ENCODE measurements at regions not wholly inside any gene's neighbourhood (a gene's known extent, or its start where the extent isn't known, plus 50 kb on each side); places are given as distances from the start of the nearest gene placed in this dataset.
"Not testable (repeated sequence)": the region's sequence is repeated elsewhere in the genome, so short reads cannot be mapped to it uniquely, and the experiment has no call there.

DNA sequence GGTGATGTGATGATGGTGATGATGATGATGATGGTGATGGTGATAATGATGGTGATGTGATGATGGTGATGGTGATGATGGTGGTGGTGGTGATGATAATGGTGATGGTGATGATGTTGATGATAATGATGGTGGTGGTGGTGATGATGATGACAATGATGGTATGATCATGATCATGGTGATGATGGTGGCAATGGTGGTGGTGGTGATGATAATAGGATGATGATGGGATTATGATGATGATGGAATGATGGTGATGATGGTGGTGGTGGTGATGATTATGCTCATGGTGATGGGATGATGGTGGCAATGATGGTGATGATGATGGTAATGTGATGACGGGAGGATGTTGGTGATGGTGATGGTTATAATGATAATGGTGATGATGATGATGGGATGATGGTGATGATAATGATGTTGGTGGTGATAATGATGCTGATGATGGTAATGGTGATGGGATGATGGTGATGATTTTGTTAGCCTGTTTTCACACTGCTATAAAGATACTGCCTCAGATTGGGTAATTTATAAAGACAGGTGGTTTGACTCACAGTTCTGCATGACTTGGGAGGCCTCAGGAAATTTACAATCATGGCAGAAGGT lies 314.8 kb upstream of the SFSWAP start:
- Histone ChIP-seq H3K27me3 (ENCODE audit: insufficient read depth, low read length) (no peaks in the 10 kb centered on the region), H3K4me3 (ENCODE audit: low read depth, low read length) (no peak overlapping the region), H3K4me1 (ENCODE audit: control insufficient read depth, insufficient read depth, low read length, unreplicated experiment) (no peaks in the 10 kb centered on the region), H2AFZ (ENCODE audit: low read length, unreplicated experiment) (no peak overlapping the region), H3K79me2 (ENCODE audit: control insufficient read depth, insufficient read depth, low read length, unreplicated experiment) (no peaks in the 10 kb centered on the region), H3K36me3 (ENCODE audit: insufficient read depth, low read length) (no peaks in the 10 kb centered on the region), H3K27ac (ENCODE audit: low read depth, low read length) (no peak overlapping the region)

DNA sequence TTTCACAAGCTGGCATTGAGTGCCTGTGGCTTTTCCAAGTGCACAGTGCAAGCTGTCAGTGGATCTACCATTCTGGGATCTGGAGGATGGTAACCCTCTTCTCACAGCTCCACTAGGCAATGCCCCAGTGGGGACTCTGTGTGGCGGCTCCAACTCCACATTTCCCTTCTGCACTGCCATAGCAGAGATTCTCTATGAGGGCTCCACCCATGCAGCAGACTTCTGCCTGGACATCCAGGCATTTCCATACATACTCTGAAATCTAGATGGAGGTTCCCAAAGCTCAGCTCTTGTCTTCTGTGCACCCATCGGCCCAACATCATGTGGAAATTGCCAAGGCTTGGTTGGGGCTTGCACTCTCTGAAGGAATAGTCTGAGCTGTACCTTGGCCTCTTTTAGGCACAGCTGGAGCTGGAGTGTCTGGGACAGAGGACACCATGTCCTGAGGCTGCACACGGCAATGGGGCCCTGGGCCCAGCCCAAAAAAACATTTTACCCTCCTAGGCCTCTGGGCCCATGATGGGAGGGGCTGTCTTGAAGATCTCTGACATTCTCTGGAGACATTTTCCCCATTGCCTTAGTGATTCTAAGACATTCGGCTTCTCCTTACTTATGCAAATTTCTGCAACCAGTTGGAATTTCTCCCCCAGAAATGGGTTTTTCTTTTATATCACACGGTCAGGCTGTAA lies 313.3 kb upstream of the SFSWAP start:
- Histone ChIP-seq H3K79me2 (ENCODE audit: control insufficient read depth, insufficient read depth, low read length, unreplicated experiment) (no peaks in the 10 kb centered on the region), H3K4me3 (ENCODE audit: low read depth, low read length) (no peak overlapping the region), H3K27me3 (ENCODE audit: insufficient read depth, low read length) (no peaks in the 10 kb centered on the region), H3K36me3 (ENCODE audit: insufficient read depth, low read length) (no peaks in the 10 kb centered on the region), H2AFZ (ENCODE audit: low read length, unreplicated experiment) (no peak overlapping the region), H3K4me1 (ENCODE audit: control insufficient read depth, insufficient read depth, low read length, unreplicated experiment) (no peaks in the 10 kb centered on the region), H3K27ac (ENCODE audit: low read depth, low read length) (no peak overlapping the region)

DNA sequence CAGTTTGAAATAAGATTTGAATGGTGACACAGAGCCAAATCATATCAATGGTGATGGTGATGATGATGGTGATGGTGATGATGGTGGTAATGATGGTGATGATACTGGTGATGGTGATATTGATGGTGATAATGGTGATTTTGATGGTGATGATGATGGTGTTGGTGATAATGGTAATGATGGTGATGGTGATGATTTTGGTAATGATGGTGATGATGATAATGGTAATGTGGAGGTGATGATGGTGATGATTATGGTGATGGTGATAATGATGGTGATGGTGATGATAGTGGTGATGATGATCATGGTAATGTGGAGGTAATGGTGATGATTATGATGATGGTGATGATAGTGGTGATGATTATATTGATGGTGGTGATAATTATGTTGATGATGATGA lies 311.9 kb upstream of the SFSWAP start:
- Histone ChIP-seq H3K27ac (ENCODE audit: low read depth, low read length) (no peak overlapping the region), H3K36me3 (ENCODE audit: insufficient read depth, low read length) (no peaks in the 10 kb centered on the region), H3K4me1 (ENCODE audit: control insufficient read depth, insufficient read depth, low read length, unreplicated experiment) (no peaks in the 10 kb centered on the region)

DNA sequence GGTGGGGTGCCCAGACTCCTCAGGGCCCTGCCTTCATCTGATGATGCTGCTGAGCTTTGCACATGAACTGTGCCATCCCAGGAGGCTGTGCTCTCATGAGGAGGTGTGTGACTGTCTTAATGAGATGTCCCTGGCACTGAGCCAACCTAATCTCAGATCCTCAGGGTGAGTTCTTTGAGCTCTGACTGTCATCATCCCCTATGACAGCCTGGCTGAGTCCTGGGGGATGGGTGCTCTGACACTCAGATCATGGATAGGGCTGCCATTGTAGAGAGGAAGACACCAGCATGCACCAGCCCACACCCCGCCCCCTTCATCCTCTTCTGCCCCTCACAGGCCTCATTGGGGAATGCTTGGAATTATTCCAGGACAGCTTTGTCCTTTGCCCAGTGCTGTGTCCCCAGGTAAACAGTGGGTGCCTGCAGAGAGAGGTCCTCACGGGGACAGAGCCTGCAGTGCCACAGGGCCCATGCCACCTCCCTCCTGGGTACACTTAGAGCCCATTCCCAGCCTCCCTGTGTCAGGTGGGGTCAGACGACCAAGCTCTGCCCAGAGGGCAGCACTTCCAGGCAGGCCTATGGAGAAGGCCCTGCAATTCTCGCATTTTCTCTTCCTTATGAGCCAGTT lies 310.1 kb upstream of the SFSWAP start:
- H3K4me1 ChIP-seq (ENCODE audit: control insufficient read depth, insufficient read depth, low read length, unreplicated experiment); H2AFZ ChIP-seq (ENCODE audit: low read length, unreplicated experiment); H3K27ac ChIP-seq (ENCODE audit: low read depth, low read length); H3K36me3 ChIP-seq (ENCODE audit: insufficient read depth, low read length); H3K27me3 ChIP-seq (ENCODE audit: insufficient read depth, low read length); H3K79me2 ChIP-seq (ENCODE audit: control insufficient read depth, insufficient read depth, low read length, unreplicated experiment); H3K4me3 ChIP-seq (ENCODE audit: low read depth, low read length): not testable (repeated sequence)

More for the DNA sequence above, 311.9 kb upstream of the SFSWAP start:
- Histone ChIP-seq H2AFZ (ENCODE audit: low read length, unreplicated experiment) (no peak overlapping the region), H3K79me2 (ENCODE audit: control insufficient read depth, insufficient read depth, low read length, unreplicated experiment) (no peaks in the 10 kb centered on the region), H3K4me3 (ENCODE audit: low read depth, low read length) (no peak overlapping the region), H3K27me3 (ENCODE audit: insufficient read depth, low read length) (no peaks in the 10 kb centered on the region)

DNA sequence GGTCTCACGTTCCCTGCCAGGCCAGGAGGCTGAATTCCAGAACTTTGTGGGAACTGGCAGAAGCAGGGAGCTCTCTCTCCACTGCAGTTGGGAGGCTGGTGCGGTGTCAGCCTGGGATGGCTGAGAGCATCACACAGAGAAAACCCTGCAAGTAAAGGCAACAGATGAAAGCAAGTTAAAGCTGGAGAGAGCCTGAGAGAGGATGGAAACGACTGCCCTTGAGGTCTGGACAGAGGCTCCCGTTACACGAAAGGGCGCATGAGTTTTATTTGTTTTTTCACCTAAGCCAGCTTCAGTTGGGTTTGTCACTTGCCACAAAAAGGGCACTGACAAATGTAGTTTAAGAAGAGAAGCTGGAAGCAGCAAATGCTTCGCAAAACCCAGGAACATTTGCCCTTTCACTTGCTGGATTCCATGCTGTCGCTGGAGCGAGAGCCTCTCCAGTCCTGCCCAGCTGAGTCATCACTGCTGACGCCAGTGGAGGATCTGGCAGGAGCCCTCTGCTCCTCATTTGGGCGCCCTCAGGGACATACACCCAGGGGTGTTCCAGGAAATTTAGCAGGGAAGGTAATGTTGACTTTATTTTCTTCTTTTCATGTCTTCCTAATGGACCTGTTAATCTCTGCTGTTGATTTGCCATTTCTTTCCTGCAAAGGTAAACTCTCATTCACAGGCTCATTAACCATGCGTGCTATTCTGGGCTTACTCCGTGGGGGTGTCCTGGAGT lies 308.8 kb upstream of the SFSWAP start:
- not testable (repeated sequence) for H3K27ac ChIP-seq (ENCODE audit: low read depth, low read length); H2AFZ ChIP-seq (ENCODE audit: low read length, unreplicated experiment); H3K36me3 ChIP-seq (ENCODE audit: insufficient read depth, low read length); H3K4me1 ChIP-seq (ENCODE audit: control insufficient read depth, insufficient read depth, low read length, unreplicated experiment); H3K79me2 ChIP-seq (ENCODE audit: control insufficient read depth, insufficient read depth, low read length, unreplicated experiment); H3K27me3 ChIP-seq (ENCODE audit: insufficient read depth, low read length); H3K4me3 ChIP-seq (ENCODE audit: low read depth, low read length)

DNA sequence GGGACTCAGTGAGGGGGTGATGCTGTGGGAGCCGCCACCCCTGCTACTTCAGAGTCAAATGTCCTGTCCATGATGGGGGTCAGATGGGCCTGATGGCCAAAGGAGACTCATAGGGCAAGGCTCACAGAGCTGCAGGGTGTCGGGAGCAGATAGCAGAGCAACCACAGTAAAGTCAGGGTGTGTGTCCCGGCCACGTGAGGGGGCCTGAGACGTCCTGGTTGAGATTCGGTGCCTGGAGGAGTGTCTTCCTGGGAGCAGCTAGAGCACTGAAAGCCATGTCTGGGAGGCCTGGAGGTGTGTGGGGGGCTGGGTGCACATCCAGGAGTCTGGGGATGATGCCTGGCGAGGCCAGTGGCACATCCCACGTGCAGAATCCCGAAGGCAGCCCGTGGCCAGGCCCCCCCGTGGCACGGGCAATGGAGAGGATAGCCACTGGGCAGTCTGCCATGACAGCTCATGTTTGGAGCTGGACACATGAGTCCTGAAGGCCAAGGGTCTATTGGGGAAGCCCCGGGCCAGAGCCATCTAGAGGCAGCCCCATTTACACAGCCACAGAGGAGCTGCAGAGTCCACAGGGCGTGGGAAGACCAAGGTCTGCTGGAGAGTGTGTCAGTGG lies 308.0 kb upstream of the SFSWAP start:
- Histone ChIP-seq H3K79me2 (ENCODE audit: control insufficient read depth, insufficient read depth, low read length, unreplicated experiment) (no peaks in the 10 kb centered on the region), H3K27me3 (ENCODE audit: insufficient read depth, low read length) (no peaks in the 10 kb centered on the region), H3K4me3 (ENCODE audit: low read depth, low read length) (no peak overlapping the region), H3K4me1 (ENCODE audit: control insufficient read depth, insufficient read depth, low read length, unreplicated experiment) (no peaks in the 10 kb centered on the region), H3K27ac (ENCODE audit: low read depth, low read length) (no peak overlapping the region), H2AFZ (ENCODE audit: low read length, unreplicated experiment) (no peak overlapping the region), H3K36me3 (ENCODE audit: insufficient read depth, low read length) (no peaks in the 10 kb centered on the region)

DNA sequence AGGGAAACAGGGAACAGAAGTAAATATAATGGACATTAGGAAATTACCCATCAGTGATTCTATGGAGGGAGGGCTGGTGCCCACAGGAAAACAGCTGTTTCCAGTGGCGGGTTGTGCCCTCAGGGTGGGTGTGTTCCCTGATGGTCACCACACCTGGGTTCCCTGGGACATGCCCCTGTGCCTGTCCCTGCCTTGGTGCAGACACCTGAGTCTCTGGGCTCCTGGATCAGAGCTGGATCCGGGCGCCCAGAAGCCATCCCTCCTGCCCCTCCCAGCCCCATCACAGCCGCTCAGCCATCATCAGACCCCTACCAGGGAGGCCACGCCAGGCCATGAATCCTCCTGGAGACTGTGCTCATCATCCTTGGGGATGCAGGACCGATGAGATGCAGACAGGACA lies 307.2 kb upstream of the SFSWAP start:
- Histone ChIP-seq H3K79me2 (ENCODE audit: control insufficient read depth, insufficient read depth, low read length, unreplicated experiment) (no peaks in the 10 kb centered on the region), H2AFZ (ENCODE audit: low read length, unreplicated experiment) (no peak overlapping the region), H3K27me3 (ENCODE audit: insufficient read depth, low read length) (no peaks in the 10 kb centered on the region), H3K27ac (ENCODE audit: low read depth, low read length) (no peak overlapping the region), H3K4me1 (ENCODE audit: control insufficient read depth, insufficient read depth, low read length, unreplicated experiment) (no peaks in the 10 kb centered on the region), H3K36me3 (ENCODE audit: insufficient read depth, low read length) (no peaks in the 10 kb centered on the region), H3K4me3 (ENCODE audit: low read depth, low read length) (no peak overlapping the region)

DNA sequence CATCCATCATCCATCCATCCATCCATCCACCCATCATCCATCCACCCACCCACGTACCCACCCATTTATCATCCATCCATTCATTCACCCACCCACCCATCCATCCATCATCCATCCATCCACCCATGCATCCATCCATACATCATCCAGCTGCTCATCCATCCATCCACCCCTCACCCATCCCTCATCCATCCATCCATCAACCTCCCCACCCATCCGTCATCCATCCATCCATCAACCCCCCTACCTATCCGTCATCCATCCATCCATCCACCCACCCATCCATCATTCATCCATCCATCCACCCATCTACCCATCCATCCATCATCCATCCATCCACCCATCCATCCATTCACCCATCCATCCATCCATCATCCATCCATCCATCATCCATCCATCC lies 306.2 kb upstream of the SFSWAP start:
- H2AFZ ChIP-seq (ENCODE audit: low read length, unreplicated experiment) = no peak overlapping the region
- no peak overlapping the region for H3K4me3 ChIP-seq (ENCODE audit: low read depth, low read length)
- no peaks in the 10 kb centered on the region for H3K27me3 ChIP-seq (ENCODE audit: insufficient read depth, low read length)
- no peak overlapping the region for H3K27ac ChIP-seq (ENCODE audit: low read depth, low read length)
- H3K79me2 ChIP-seq (ENCODE audit: control insufficient read depth, insufficient read depth, low read length, unreplicated experiment) = no peaks in the 10 kb centered on the region
- H3K36me3 ChIP-seq (ENCODE audit: insufficient read depth, low read length) = no peaks in the 10 kb centered on the region
- H3K4me1 ChIP-seq (ENCODE audit: control insufficient read depth, insufficient read depth, low read length, unreplicated experiment) = no peaks in the 10 kb centered on the region

DNA sequence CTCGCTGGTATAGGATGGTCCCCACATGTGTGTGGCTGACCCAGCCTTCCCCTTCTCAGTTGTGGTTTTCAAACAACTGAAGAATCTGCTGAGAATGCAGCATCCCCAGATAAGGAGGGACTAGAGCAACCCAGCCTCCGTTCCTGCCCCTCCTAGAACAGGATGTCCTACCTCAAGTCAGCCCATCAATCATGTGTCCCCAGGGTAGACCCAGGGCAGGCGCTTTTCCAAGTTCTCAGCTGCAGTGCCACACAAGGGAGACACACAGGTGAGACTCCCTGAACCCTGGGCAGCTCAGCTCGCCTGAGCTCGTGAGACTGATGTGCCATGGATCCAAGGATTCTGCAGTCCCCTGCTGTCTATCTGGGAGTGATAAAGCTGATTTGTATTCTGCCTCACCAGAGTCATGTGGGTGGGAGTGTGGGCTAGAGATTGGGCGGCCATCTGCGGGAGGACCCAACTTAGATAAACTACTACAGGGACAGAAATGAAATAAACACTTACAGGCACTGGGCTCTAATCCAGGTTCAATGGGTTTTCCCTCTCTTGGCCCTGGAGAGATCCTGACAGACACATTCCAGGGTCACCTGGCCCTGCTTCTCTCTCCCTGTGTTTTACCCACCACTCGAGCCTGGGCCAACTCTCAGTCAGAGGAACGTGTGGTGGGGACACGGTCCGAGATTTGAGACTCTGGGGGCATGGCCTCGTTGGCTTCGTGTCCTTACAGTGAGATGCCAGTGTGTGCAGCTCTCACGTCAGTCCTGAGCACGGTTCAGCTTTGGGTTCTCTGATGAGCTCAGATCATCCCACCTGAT lies 303.5 kb upstream of the SFSWAP start:
- H3K4me1 ChIP-seq (ENCODE audit: control insufficient read depth, insufficient read depth, low read length, unreplicated experiment) = no peaks in the 10 kb centered on the region
- no peak overlapping the region for H3K27ac ChIP-seq (ENCODE audit: low read depth, low read length)
- no peaks in the 10 kb centered on the region for H3K27me3 ChIP-seq (ENCODE audit: insufficient read depth, low read length)
- H3K79me2 ChIP-seq (ENCODE audit: control insufficient read depth, insufficient read depth, low read length, unreplicated experiment) = no peaks in the 10 kb centered on the region
- H3K4me3 ChIP-seq (ENCODE audit: low read depth, low read length) = no peak overlapping the region
- no peak overlapping the region for H2AFZ ChIP-seq (ENCODE audit: low read length, unreplicated experiment)
- no peaks in the 10 kb centered on the region for H3K36me3 ChIP-seq (ENCODE audit: insufficient read depth, low read length)

DNA sequence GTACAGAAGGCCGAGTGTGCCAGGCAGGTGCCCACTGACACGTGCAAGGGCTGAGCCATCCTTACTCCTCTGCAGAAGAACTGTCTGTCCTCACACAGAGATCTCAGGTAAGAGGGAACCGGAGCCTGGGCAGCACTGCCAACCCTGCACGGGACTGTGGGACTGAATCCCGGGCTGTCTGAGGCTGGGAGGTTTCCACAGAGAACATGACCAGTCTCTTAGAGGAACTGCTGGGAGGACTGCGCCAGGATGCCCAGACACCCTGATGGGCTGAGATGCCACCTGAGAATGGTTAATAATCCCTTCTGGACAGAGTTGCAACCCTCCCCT lies 302.9 kb upstream of the SFSWAP start:
- Histone ChIP-seq H3K27me3 (ENCODE audit: insufficient read depth, low read length) (no peaks in the 10 kb centered on the region), H3K27ac (ENCODE audit: low read depth, low read length) (no peak overlapping the region), H3K79me2 (ENCODE audit: control insufficient read depth, insufficient read depth, low read length, unreplicated experiment) (no peaks in the 10 kb centered on the region), H2AFZ (ENCODE audit: low read length, unreplicated experiment) (no peak overlapping the region), H3K36me3 (ENCODE audit: insufficient read depth, low read length) (no peaks in the 10 kb centered on the region), H3K4me3 (ENCODE audit: low read depth, low read length) (no peak overlapping the region), H3K4me1 (ENCODE audit: control insufficient read depth, insufficient read depth, low read length, unreplicated experiment) (no peaks in the 10 kb centered on the region)

Measured in ACC112 (cell line).